ENCODE measurements at regions not wholly inside any gene's neighbourhood (a gene's known extent, or its start where the extent isn't known, plus 50 kb on each side); places are given as distances from the start of the nearest gene placed in this dataset.
A peak's percentile ranks its signal among the peaks of the same experiment; 100 is the strongest.

- Mint-ChIP-seq H3K9me3 (no peaks in the 10 kb centered on the region), H3K27me3 (ENCODE audit: low read depth) (peaks cover 5% of the 10 kb centered on the region), H3K4me3 (no peak overlapping the region), H3K4me1 (peaks cover 68% of the 10 kb centered on the region), H3K36me3 (ENCODE audit: low read depth) (no peaks in the 10 kb centered on the region), H3K27ac (peak overlapping the region in 2 of 3 experiments; percentile 45 to 88)
- no peak for TF ChIP-seq CTCF (IDR thresholded peaks at IDR 0.05; ENCODE audit: unreplicated experiment in 3 of 3)
These were observed 83.5 kb upstream of the DOCK9 start for GRCh38 chr13:99061411-99061810.

- Mint-ChIP-seq H3K4me1 (peaks cover 69% of the 10 kb centered on the region), H3K36me3 (ENCODE audit: low read depth) (no peaks in the 10 kb centered on the region), H3K27ac (peak overlapping the region; percentile 78 to 88 (median 88)), H3K27me3 (ENCODE audit: low read depth) (peaks cover 5% of the 10 kb centered on the region), H3K4me3 (peak overlapping the region in 2 of 3 experiments; percentile 19 to 48), H3K9me3 (no peaks in the 10 kb centered on the region)
- no peak for TF ChIP-seq CTCF (IDR thresholded peaks at IDR 0.05; ENCODE audit: unreplicated experiment in 3 of 3)
These were observed 84.7 kb upstream of the DOCK9 start for GRCh38 chr13:99062593-99062992.

GRCh38 chr13:99063178-99063577 lies 85.3 kb upstream of the DOCK9 start:
- Mint-ChIP-seq H3K4me3 (peak overlapping the region in 1 of 3 experiments; percentile 22), H3K27ac (peak overlapping the region; percentile 78 to 88 (median 88)), H3K36me3 (ENCODE audit: low read depth) (no peaks in the 10 kb centered on the region), H3K9me3 (no peaks in the 10 kb centered on the region), H3K4me1 (peaks cover 69% of the 10 kb centered on the region), H3K27me3 (ENCODE audit: low read depth) (peaks cover 5% of the 10 kb centered on the region)
- no peak for TF ChIP-seq CTCF (IDR thresholded peaks at IDR 0.05; ENCODE audit: unreplicated experiment in 3 of 3)

GRCh38 chr13:99063952-99064351 lies 86.1 kb upstream of the DOCK9 start:
- Mint-ChIP-seq H3K4me3 (no peak overlapping the region), H3K36me3 (ENCODE audit: low read depth) (no peaks in the 10 kb centered on the region), H3K27me3 (ENCODE audit: low read depth) (peaks cover 2% of the 10 kb centered on the region), H3K27ac (peak overlapping the region; percentile 8 to 88 (median 12)), H3K9me3 (no peaks in the 10 kb centered on the region), H3K4me1 (peaks cover 67% of the 10 kb centered on the region)
- TF ChIP-seq CTCF (IDR thresholded peaks at IDR 0.05; ENCODE audit: unreplicated experiment in 3 of 3), result no peak

- peak overlapping the region in 1 of 3 experiments; percentile 12 for H3K4me3 Mint-ChIP-seq
- no peaks in the 10 kb centered on the region for H3K36me3 Mint-ChIP-seq (ENCODE audit: low read depth)
- H3K27ac Mint-ChIP-seq, result peak overlapping the region; percentile 1 to 88 (median 34)
- H3K4me1 Mint-ChIP-seq, result peaks cover 59% of the 10 kb centered on the region
- no peak for TF ChIP-seq CTCF (IDR thresholded peaks at IDR 0.05; ENCODE audit: unreplicated experiment in 3 of 3)
- H3K9me3 Mint-ChIP-seq, result no peaks in the 10 kb centered on the region
- no peaks in the 10 kb centered on the region for H3K27me3 Mint-ChIP-seq (ENCODE audit: low read depth)
These were observed 86.9 kb upstream of the DOCK9 start for GRCh38 chr13:99064624-99065234.
